K562 (cell line): ENCODE measurements at regions not wholly inside any gene's neighbourhood (a gene's known extent, or its start where the extent isn't known, plus 50 kb on each side); places are given as distances from the start of the nearest gene placed in this dataset.

Experiments
- ATAC-seq: fragments of 200-7000 bp; cut with Tn5 transposase; 3 replicates; pipeline ENCODE4 v1.9.1; 2020; ENCODE audit warnings: moderate library complexity
- BruUV-seq: library from RNA; stranded (reverse); fragments of 400-500 nt; replicated peaks from 2 replicates; lab custom pipeline; 2021; lab: Mats Ljungman, UMichigan
- CTCF ChIA-PET: fragments of 300-600 bp; formaldehyde crosslinking; extraction: SDS; loops from one replicate; lab custom pipeline; 2021; ENCODE audit warnings: low intra/inter-chr PET ratio; lab: Yijun Ruan, JAX
- POLR2A ChIA-PET: fragments of 300-600, 350-650 bp; sonication (Branson Sonifier 250); formaldehyde crosslinking; extraction: SDS; loops from one replicate; lab custom pipeline; 2021; ENCODE audit warnings: antibody characterized with exemption, inconsistent platforms; lab: Yijun Ruan, JAX
- DNase-seq, 4 experiments: peaks; one replicate each; pipeline versions ENCODE4 v3.0.0 to v3.0.0-alpha.2; 2011 to 2018; ENCODE audit warnings: low spot score in 3 of 4, mixed read lengths in 3 of 4; ENCODE audit errors: extremely low read depth in 1 of 4
- FAIRE-seq: peaks from 2 replicates; lab custom pipeline; 2011; peaks lifted over from hg19 to GRCh38; lab: Jason Lieb, UNC
- H2AFZ ChIP-seq: 2 replicates; pipeline ENCODE4 v1.6.0; 2011; ENCODE audit warnings: low read depth, low read length, control low read depth, inconsistent platforms
- H3K27ac ChIP-seq: fragments of 200-600 bp; 3 replicates; pipeline ENCODE4 v1.8.0; 2011; ENCODE audit warnings: low read depth, mild to moderate bottlenecking, control low read depth, inconsistent platforms, low read length, moderate library complexity, mixed read lengths; ENCODE audit errors: extremely low read depth
- H3K27me3 ChIP-seq, 2 experiments: fragments of 300-600 bp in 1 of 2; 2 replicates in 1 of 2; 3 replicates in 1 of 2; pipeline versions ENCODE4 v1.6.0 to v1.8.0; 2011; ENCODE audit warnings: inconsistent platforms in 2 of 2, low read length in 2 of 2, mild to moderate bottlenecking in 1 of 2, mixed read lengths in 1 of 2, moderate library complexity in 1 of 2; ENCODE audit not compliant: control insufficient read depth in 2 of 2, insufficient read depth in 2 of 2
- H3K36me3 ChIP-seq: fragments of 300-600 bp; 3 replicates; pipeline ENCODE4 v1.8.0; 2011; ENCODE audit warnings: mild to moderate bottlenecking, low read length, inconsistent platforms; ENCODE audit not compliant: control insufficient read depth, insufficient read depth
- H3K4me1 ChIP-seq, 2 experiments: fragments of 200-600 bp in 1 of 2; replicated peaks in 1 of 2; 2 replicates in 1 of 2; 3 replicates in 1 of 2; pipeline versions ENCODE4 v1.5.1 to v1.8.0; 2011; ENCODE audit warnings: inconsistent platforms in 2 of 2, low read length in 2 of 2, mild to moderate bottlenecking in 1 of 2, mixed read lengths in 1 of 2, moderate library complexity in 1 of 2; ENCODE audit not compliant: control insufficient read depth in 2 of 2, insufficient read depth in 2 of 2
- H3K4me2 ChIP-seq: 2 replicates; pipeline ENCODE4 v1.6.1; 2011; ENCODE audit warnings: low read length, control low read depth, inconsistent platforms, mixed read lengths; ENCODE audit not compliant: insufficient read depth
- H3K4me3 ChIP-seq: fragments of 200-600 bp; sonication (generic), shearing (Covaris generic); 2 replicates; pipeline ENCODE4 v1.5.1; 2016; ENCODE audit warnings: control low read depth, inconsistent platforms
- H3K79me2 ChIP-seq: fragments of 200-600 bp; 3 replicates; pipeline ENCODE4 v1.8.0; 2011; ENCODE audit warnings: low read length, inconsistent platforms; ENCODE audit not compliant: control insufficient read depth, insufficient read depth
- H3K9ac ChIP-seq, 2 experiments: 2 replicates each; pipeline versions ENCODE4 v1.6.0 to v1.6.1; 2011; ENCODE audit warnings: low read depth in 2 of 2, low read length in 2 of 2, control low read depth in 1 of 2, inconsistent platforms in 1 of 2, mild to moderate bottlenecking in 1 of 2, mixed read lengths in 1 of 2; ENCODE audit not compliant: insufficient read depth in 1 of 2
- H3K9me1 ChIP-seq: one replicate; pipeline ENCODE4 v1.6.0; 2011; ENCODE audit warnings: inconsistent platforms, mild to moderate bottlenecking, low read length, moderate library complexity; ENCODE audit not compliant: control insufficient read depth, insufficient read depth
- H3K9me3 ChIP-seq: replicated peaks from 2 replicates; pipeline ENCODE4 v1.5.1; 2011; ENCODE audit warnings: low read depth, low read length, inconsistent platforms; ENCODE audit not compliant: control insufficient read depth, insufficient read depth
- H4K20me1 ChIP-seq: replicated peaks from 2 replicates; pipeline ENCODE4 v1.6.1; 2011; ENCODE audit warnings: low read length, inconsistent platforms, mixed read lengths; ENCODE audit not compliant: control insufficient read depth, insufficient read depth
- CBX5 ChIP-seq: IDR thresholded peaks from 2 replicates; pipeline ENCODE4 v1.6.1; 2014; ENCODE audit warnings: low read depth, borderline replicate concordance
- DLX4 ChIP-seq: fragments of 250-450 bp; sonication (Bioruptor Pico); IDR thresholded peaks from 2 replicates; pipeline ENCODE4 v1.6.1; 2021; ENCODE audit warnings: mild to moderate bottlenecking
- GMEB1 ChIP-seq: fragments of 250-450 bp; sonication (Bioruptor Pico); IDR thresholded peaks from 2 replicates; pipeline ENCODE4 v1.4.0; 2020; ENCODE audit warnings: mild to moderate bottlenecking
- MAZ ChIP-seq, 2 experiments: fragments of 450-650 bp in 1 of 2; sonication (generic) in 1 of 2; formaldehyde crosslinking; IDR thresholded peaks in 1 of 2; conservative IDR thresholded peaks in 1 of 2; 2 replicates each; pipeline versions ENCODE4 v1.4.0 to v1.5.0; 2020; ENCODE audit warnings: mild to moderate bottlenecking in 1 of 2, missing genetic modification reagents in 1 of 2
- NFIX ChIP-seq: fragments of 250-450 bp; sonication (Bioruptor Pico); IDR thresholded peaks from 2 replicates; pipeline ENCODE4 v1.4.0; 2020; ENCODE audit warnings: low read depth, mild to moderate bottlenecking, moderate library complexity
- SRF ChIP-seq, 2 experiments: fragments of 250-450, 450-650 bp in 1 of 2; sonication (Bioruptor Pico) in 1 of 2; sonication (generic) in 1 of 2; formaldehyde crosslinking; IDR thresholded peaks; 2 replicates each; pipeline versions ENCODE4 v1.5.0 to v1.5.1; 2020 to 2022; ENCODE audit warnings: mild to moderate bottlenecking in 1 of 2, missing genetic modification reagents in 1 of 2
- ZC3H4 ChIP-seq: sonication (generic); formaldehyde crosslinking; IDR thresholded peaks from 2 replicates; pipeline ENCODE4 v1.9.0; 2021; ENCODE audit warnings: missing genetic modification reagents, borderline replicate concordance
- ZNF217 ChIP-seq: sonication (generic); formaldehyde crosslinking; IDR thresholded peaks from 2 replicates; pipeline ENCODE4 v1.8.0; 2022; ENCODE audit warnings: mild to moderate bottlenecking, missing genetic modification reagents
- WGBS: fragments of 100-300 bp; shearing (Covaris generic); methylation state at CpG from one replicate; pipeline ENCODE4 v1.1.6; 2016; ENCODE audit warnings: low coverage, mixed read lengths; ENCODE audit not compliant: insufficient coverage; ENCODE audit errors: missing lambda C conversion rate; 5-methylcytosine and 5-hydroxymethylcytosine counted together
- in situ Hi-C: fragments of 300-500 bp; cut with MboI; formaldehyde crosslinking; loops from 4 replicates; pipeline ENCODE4 v1.15.0; 2018; ENCODE audit warnings: inconsistent platforms, mixed read lengths
- intact Hi-C: fragments of 100-400 bp; cut with micrococcal nuclease; formaldehyde crosslinking; loops from 2 replicates; pipeline ENCODE4 v1.14.2; 2022

- no peak for FAIRE-seq
Measured at GRCh38 chr2:160968183-160968582, 192.0 kb upstream of the TANK start.

More at GRCh38 chr2:160968183-160968582, 192.0 kb upstream of the TANK start:
- no peak overlapping the region for H3K4me2 ChIP-seq
- no peaks in the 10 kb centered on the region for H3K79me2 ChIP-seq
- H3K4me3 ChIP-seq = no peak overlapping the region
- H3K27ac ChIP-seq = no peak overlapping the region
- H3K36me3 ChIP-seq = no peaks in the 10 kb centered on the region
- H3K9ac ChIP-seq = no peak overlapping the region
- H3K27me3 ChIP-seq = no peaks in the 10 kb centered on the region
- no TSS peak for BruUV-seq
- no peak overlapping the region for H2AFZ ChIP-seq
- in situ Hi-C loops (no loop called here), intact Hi-C loops (no loop called here)
- H3K4me1 ChIP-seq = no peaks in the 10 kb centered on the region
- H3K9me3 ChIP-seq = no peaks in the 10 kb centered on the region
- DNase-seq (no peak), ATAC-seq (no peak)
- ChIA-PET CTCF (no interaction called here), POLR2A (no interaction called here)
- no peak for TF ChIP-seq ZNF217 (CRISPR knock-in tag)
- no peak for TF ChIP-seq GMEB1
- no peak for TF ChIP-seq ZC3H4 (CRISPR knock-in tag)
- no peak for TF ChIP-seq NFIX (CRISPR knock-in tag)
- no peak for TF ChIP-seq CBX5
- no peak for TF ChIP-seq MAZ (CRISPR knock-in tag; conservative IDR thresholded peaks at IDR 0.05 in 1 of 2, IDR thresholded peaks at IDR 0.05 in 1 of 2)
- no peak for TF ChIP-seq DLX4
- no peak for TF ChIP-seq SRF (CRISPR knock-in tag; IDR thresholded peaks at IDR 0.05)
- WGBS = 0% methylated on average over 2 of the region's 2 CpGs
- no peaks in the 10 kb centered on the region for H4K20me1 ChIP-seq
- H3K9me1 ChIP-seq = no peaks in the 10 kb centered on the region
